K562 (cell line): ENCODE measurements at regions not wholly inside any gene's neighbourhood (a gene's known extent, or its start where the extent isn't known, plus 50 kb on each side); places are given as distances from the start of the nearest gene placed in this dataset.

ENCODE experiments used
- ATAC-seq: fragments of 200-7000 bp; cut with Tn5 transposase; 3 replicates; pipeline ENCODE4 v1.9.1; 2020; ENCODE audit warnings: moderate library complexity
- BruUV-seq: library from RNA; stranded (reverse); fragments of 400-500 nt; replicated peaks from 2 replicates; lab custom pipeline; 2021; lab: Mats Ljungman, UMichigan
- CTCF ChIA-PET: fragments of 300-600 bp; formaldehyde crosslinking; extraction: SDS; loops from one replicate; lab custom pipeline; 2021; ENCODE audit warnings: low intra/inter-chr PET ratio; lab: Yijun Ruan, JAX
- POLR2A ChIA-PET: fragments of 300-600, 350-650 bp; sonication (Branson Sonifier 250); formaldehyde crosslinking; extraction: SDS; loops from one replicate; lab custom pipeline; 2021; ENCODE audit warnings: antibody characterized with exemption, inconsistent platforms; lab: Yijun Ruan, JAX
- DNase-seq, 4 experiments: peaks; one replicate each; pipeline versions ENCODE4 v3.0.0 to v3.0.0-alpha.2; 2011 to 2018; ENCODE audit warnings: low spot score in 3 of 4, mixed read lengths in 3 of 4; ENCODE audit errors: extremely low read depth in 1 of 4
- FAIRE-seq: peaks from 2 replicates; lab custom pipeline; 2011; peaks lifted over from hg19 to GRCh38; lab: Jason Lieb, UNC
- H2AFZ ChIP-seq: 2 replicates; pipeline ENCODE4 v1.6.0; 2011; ENCODE audit warnings: low read depth, low read length, control low read depth, inconsistent platforms
- H3K27ac ChIP-seq: fragments of 200-600 bp; 3 replicates; pipeline ENCODE4 v1.8.0; 2011; ENCODE audit warnings: low read depth, mild to moderate bottlenecking, control low read depth, inconsistent platforms, low read length, moderate library complexity, mixed read lengths; ENCODE audit errors: extremely low read depth
- H3K27me3 ChIP-seq, 2 experiments: fragments of 300-600 bp in 1 of 2; 2 replicates in 1 of 2; 3 replicates in 1 of 2; pipeline versions ENCODE4 v1.6.0 to v1.8.0; 2011; ENCODE audit warnings: inconsistent platforms in 2 of 2, low read length in 2 of 2, mild to moderate bottlenecking in 1 of 2, mixed read lengths in 1 of 2, moderate library complexity in 1 of 2; ENCODE audit not compliant: control insufficient read depth in 2 of 2, insufficient read depth in 2 of 2
- H3K36me3 ChIP-seq: fragments of 300-600 bp; 3 replicates; pipeline ENCODE4 v1.8.0; 2011; ENCODE audit warnings: mild to moderate bottlenecking, low read length, inconsistent platforms; ENCODE audit not compliant: control insufficient read depth, insufficient read depth
- H3K4me1 ChIP-seq, 2 experiments: fragments of 200-600 bp in 1 of 2; replicated peaks in 1 of 2; 2 replicates in 1 of 2; 3 replicates in 1 of 2; pipeline versions ENCODE4 v1.5.1 to v1.8.0; 2011; ENCODE audit warnings: inconsistent platforms in 2 of 2, low read length in 2 of 2, mild to moderate bottlenecking in 1 of 2, mixed read lengths in 1 of 2, moderate library complexity in 1 of 2; ENCODE audit not compliant: control insufficient read depth in 2 of 2, insufficient read depth in 2 of 2
- H3K4me2 ChIP-seq: 2 replicates; pipeline ENCODE4 v1.6.1; 2011; ENCODE audit warnings: low read length, control low read depth, inconsistent platforms, mixed read lengths; ENCODE audit not compliant: insufficient read depth
- H3K4me3 ChIP-seq: fragments of 200-600 bp; sonication (generic), shearing (Covaris generic); 2 replicates; pipeline ENCODE4 v1.5.1; 2016; ENCODE audit warnings: control low read depth, inconsistent platforms
- H3K79me2 ChIP-seq: fragments of 200-600 bp; 3 replicates; pipeline ENCODE4 v1.8.0; 2011; ENCODE audit warnings: low read length, inconsistent platforms; ENCODE audit not compliant: control insufficient read depth, insufficient read depth
- H3K9ac ChIP-seq, 2 experiments: 2 replicates each; pipeline versions ENCODE4 v1.6.0 to v1.6.1; 2011; ENCODE audit warnings: low read depth in 2 of 2, low read length in 2 of 2, control low read depth in 1 of 2, inconsistent platforms in 1 of 2, mild to moderate bottlenecking in 1 of 2, mixed read lengths in 1 of 2; ENCODE audit not compliant: insufficient read depth in 1 of 2
- H3K9me1 ChIP-seq: one replicate; pipeline ENCODE4 v1.6.0; 2011; ENCODE audit warnings: inconsistent platforms, mild to moderate bottlenecking, low read length, moderate library complexity; ENCODE audit not compliant: control insufficient read depth, insufficient read depth
- H3K9me3 ChIP-seq: replicated peaks from 2 replicates; pipeline ENCODE4 v1.5.1; 2011; ENCODE audit warnings: low read depth, low read length, inconsistent platforms; ENCODE audit not compliant: control insufficient read depth, insufficient read depth
- H4K20me1 ChIP-seq: replicated peaks from 2 replicates; pipeline ENCODE4 v1.6.1; 2011; ENCODE audit warnings: low read length, inconsistent platforms, mixed read lengths; ENCODE audit not compliant: control insufficient read depth, insufficient read depth
- DACH1 ChIP-seq: fragments of 450-650 bp; IDR thresholded peaks from 2 replicates; pipeline ENCODE4 v1.6.1; 2018; ENCODE audit not compliant: partially characterized antibody
- GATA2 ChIP-seq: sonication (generic); formaldehyde crosslinking; IDR thresholded peaks from 2 replicates; pipeline ENCODE4 v1.4.0; 2020; ENCODE audit warnings: mild to moderate bottlenecking, missing genetic modification reagents
- HLTF ChIP-seq: fragments of 450-650 bp; IDR thresholded peaks from 2 replicates; pipeline ENCODE4 v1.6.1; 2016
- ILK ChIP-seq: fragments of 450-650 bp; IDR thresholded peaks from 2 replicates; pipeline ENCODE4 v1.6.1; 2016; ENCODE audit warnings: missing genetic modification characterization, low read depth, mild to moderate bottlenecking, missing compliant biosample characterization, moderate library complexity, borderline replicate concordance
- KLF13 ChIP-seq: fragments of 450-650 bp; IDR thresholded peaks from 2 replicates; pipeline ENCODE4 v1.6.1; 2016; ENCODE audit warnings: missing genetic modification characterization, low read depth, mild to moderate bottlenecking, missing compliant biosample characterization, moderate library complexity, borderline replicate concordance
- NEUROD1 ChIP-seq: fragments of 150-350 bp; IDR thresholded peaks from 2 replicates; pipeline ENCODE4 v1.6.1; 2014; ENCODE audit warnings: borderline replicate concordance, low read length, low read depth; ENCODE audit not compliant: partially characterized antibody
- PURB ChIP-seq: sonication (generic); formaldehyde crosslinking; IDR thresholded peaks from 2 replicates; pipeline ENCODE4 v1.9.0; 2021; ENCODE audit warnings: low read depth, mild to moderate bottlenecking, missing genetic modification reagents
- SAP30 ChIP-seq: fragments of 200-600 bp; sonication (generic); IDR thresholded peaks from 2 replicates; pipeline ENCODE4 v1.6.1; 2012; ENCODE audit warnings: borderline replicate concordance, low read depth, mild to moderate bottlenecking, moderate library complexity, low read length, control low read depth, inconsistent platforms; ENCODE audit not compliant: insufficient read depth, poor library complexity, severe bottlenecking
- SP1 ChIP-seq: sonication (generic); formaldehyde crosslinking; IDR thresholded peaks from 2 replicates; pipeline ENCODE4 v1.8.1; 2022; ENCODE audit warnings: mild to moderate bottlenecking, missing genetic modification reagents
- SREBF1 ChIP-seq: fragments of 150-350 bp; IDR thresholded peaks from 2 replicates; pipeline ENCODE4 v1.6.1; 2014; ENCODE audit warnings: antibody characterized with exemption, low read depth, low read length, borderline replicate concordance
- TARDBP ChIP-seq: fragments of 450-650 bp; IDR thresholded peaks from 2 replicates; pipeline ENCODE4 v1.6.1; 2016
- TGIF2 ChIP-seq: sonication (generic); formaldehyde crosslinking; IDR thresholded peaks from 2 replicates; pipeline ENCODE4 v1.8.1; 2022; ENCODE audit warnings: mild to moderate bottlenecking, missing genetic modification reagents, moderate library complexity
- WGBS: fragments of 100-300 bp; shearing (Covaris generic); methylation state at CpG from one replicate; pipeline ENCODE4 v1.1.6; 2016; ENCODE audit warnings: low coverage, mixed read lengths; ENCODE audit not compliant: insufficient coverage; ENCODE audit errors: missing lambda C conversion rate; 5-methylcytosine and 5-hydroxymethylcytosine counted together
- in situ Hi-C: fragments of 300-500 bp; cut with MboI; formaldehyde crosslinking; loops from 4 replicates; pipeline ENCODE4 v1.15.0; 2018; ENCODE audit warnings: inconsistent platforms, mixed read lengths
- intact Hi-C: fragments of 100-400 bp; cut with micrococcal nuclease; formaldehyde crosslinking; loops from 2 replicates; pipeline ENCODE4 v1.14.2; 2022
- TF ChIP-seq, protein P1 (sequence below): sonication (generic); formaldehyde crosslinking; IDR thresholded peaks from 2 replicates; pipeline ENCODE4 v1.8.1; 2023; ENCODE audit warnings: mild to moderate bottlenecking, missing genetic modification reagents, moderate library complexity
- TF ChIP-seq, protein P2 (sequence below): fragments of 250-450 bp; sonication (Bioruptor Pico); IDR thresholded peaks from 2 replicates; pipeline ENCODE4 v1.4.0; 2020
- TF ChIP-seq, protein P3 (sequence below): sonication (generic); formaldehyde crosslinking; IDR thresholded peaks from 2 replicates; pipeline ENCODE4 v1.8.0; 2022; ENCODE audit warnings: mild to moderate bottlenecking, missing genetic modification reagents

DNA sequence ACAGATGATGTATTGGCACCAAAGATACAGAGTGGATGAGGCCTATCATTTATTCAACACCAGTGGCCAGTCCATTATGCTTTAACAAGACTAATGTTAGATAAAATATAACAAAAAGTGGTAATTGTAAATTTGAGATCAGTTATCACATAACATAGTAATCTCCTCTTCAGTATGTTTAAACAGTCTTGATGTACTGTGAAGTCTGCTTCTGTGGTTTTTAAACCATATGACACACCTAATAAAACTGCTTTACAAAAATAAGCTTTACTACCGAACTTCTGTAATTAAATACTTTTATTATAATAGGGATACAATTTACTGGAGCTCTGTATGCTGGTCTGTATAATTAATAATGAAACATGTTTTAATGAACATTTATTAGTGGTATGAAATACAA lies 2156.1 kb upstream of the CELF4 start:
- Histone ChIP-seq H3K27ac (no peak overlapping the region), H2AFZ (no peak overlapping the region), H3K4me1 (no peaks in the 10 kb centered on the region), H4K20me1 (no peaks in the 10 kb centered on the region), H3K79me2 (no peaks in the 10 kb centered on the region), H3K4me3 (no peak overlapping the region), H3K9me3 (no peaks in the 10 kb centered on the region), H3K27me3 (no peaks in the 10 kb centered on the region), H3K4me2 (no peak overlapping the region), H3K9ac (no peak overlapping the region), H3K9me1 (no peaks in the 10 kb centered on the region), H3K36me3 (no peaks in the 10 kb centered on the region)
- no peak for ATAC-seq
- ChIA-PET CTCF (no interaction called here), POLR2A (no interaction called here)
- FAIRE-seq = no peak
- no peak for DNase-seq
- TF ChIP-seq PURB (CRISPR knock-in tag) (no peak), ILK (tag) (no peak), SP1 (CRISPR knock-in tag) (no peak), SREBF1 (no peak), TGIF2 (CRISPR knock-in tag) (no peak), DACH1 (no peak), NEUROD1 (no peak), GATA2 (no peak), KLF13 (tag) (no peak), SAP30 (no peak), TARDBP (no peak), HLTF (no peak)
- TF ChIP-seq, protein P1, sequence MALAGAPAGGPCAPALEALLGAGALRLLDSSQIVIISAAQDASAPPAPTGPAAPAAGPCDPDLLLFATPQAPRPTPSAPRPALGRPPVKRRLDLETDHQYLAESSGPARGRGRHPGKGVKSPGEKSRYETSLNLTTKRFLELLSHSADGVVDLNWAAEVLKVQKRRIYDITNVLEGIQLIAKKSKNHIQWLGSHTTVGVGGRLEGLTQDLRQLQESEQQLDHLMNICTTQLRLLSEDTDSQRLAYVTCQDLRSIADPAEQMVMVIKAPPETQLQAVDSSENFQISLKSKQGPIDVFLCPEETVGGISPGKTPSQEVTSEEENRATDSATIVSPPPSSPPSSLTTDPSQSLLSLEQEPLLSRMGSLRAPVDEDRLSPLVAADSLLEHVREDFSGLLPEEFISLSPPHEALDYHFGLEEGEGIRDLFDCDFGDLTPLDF (CRISPR knock-in tag) = no peak
- TF ChIP-seq, protein P2, sequence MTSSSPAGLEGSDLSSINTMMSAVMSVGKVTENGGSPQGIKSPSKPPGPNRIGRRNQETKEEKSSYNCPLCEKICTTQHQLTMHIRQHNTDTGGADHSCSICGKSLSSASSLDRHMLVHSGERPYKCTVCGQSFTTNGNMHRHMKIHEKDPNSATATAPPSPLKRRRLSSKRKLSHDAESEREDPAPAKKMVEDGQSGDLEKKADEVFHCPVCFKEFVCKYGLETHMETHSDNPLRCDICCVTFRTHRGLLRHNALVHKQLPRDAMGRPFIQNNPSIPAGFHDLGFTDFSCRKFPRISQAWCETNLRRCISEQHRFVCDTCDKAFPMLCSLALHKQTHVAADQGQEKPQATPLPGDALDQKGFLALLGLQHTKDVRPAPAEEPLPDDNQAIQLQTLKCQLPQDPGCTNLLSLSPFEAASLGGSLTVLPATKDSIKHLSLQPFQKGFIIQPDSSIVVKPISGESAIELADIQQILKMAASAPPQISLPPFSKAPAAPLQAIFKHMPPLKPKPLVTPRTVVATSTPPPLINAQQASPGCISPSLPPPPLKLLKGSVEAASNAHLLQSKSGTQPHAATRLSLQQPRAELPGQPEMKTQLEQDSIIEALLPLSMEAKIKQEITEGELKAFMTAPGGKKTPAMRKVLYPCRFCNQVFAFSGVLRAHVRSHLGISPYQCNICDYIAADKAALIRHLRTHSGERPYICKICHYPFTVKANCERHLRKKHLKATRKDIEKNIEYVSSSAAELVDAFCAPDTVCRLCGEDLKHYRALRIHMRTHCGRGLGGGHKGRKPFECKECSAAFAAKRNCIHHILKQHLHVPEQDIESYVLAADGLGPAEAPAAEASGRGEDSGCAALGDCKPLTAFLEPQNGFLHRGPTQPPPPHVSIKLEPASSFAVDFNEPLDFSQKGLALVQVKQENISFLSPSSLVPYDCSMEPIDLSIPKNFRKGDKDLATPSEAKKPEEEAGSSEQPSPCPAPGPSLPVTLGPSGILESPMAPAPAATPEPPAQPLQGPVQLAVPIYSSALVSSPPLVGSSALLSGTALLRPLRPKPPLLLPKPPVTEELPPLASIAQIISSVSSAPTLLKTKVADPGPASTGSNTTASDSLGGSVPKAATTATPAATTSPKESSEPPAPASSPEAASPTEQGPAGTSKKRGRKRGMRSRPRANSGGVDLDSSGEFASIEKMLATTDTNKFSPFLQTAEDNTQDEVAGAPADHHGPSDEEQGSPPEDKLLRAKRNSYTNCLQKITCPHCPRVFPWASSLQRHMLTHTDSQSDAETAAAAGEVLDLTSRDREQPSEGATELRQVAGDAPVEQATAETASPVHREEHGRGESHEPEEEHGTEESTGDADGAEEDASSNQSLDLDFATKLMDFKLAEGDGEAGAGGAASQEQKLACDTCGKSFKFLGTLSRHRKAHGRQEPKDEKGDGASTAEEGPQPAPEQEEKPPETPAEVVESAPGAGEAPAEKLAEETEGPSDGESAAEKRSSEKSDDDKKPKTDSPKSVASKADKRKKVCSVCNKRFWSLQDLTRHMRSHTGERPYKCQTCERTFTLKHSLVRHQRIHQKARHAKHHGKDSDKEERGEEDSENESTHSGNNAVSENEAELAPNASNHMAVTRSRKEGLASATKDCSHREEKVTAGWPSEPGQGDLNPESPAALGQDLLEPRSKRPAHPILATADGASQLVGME (CRISPR knock-in tag) = no peak
- TF ChIP-seq, protein P3, sequence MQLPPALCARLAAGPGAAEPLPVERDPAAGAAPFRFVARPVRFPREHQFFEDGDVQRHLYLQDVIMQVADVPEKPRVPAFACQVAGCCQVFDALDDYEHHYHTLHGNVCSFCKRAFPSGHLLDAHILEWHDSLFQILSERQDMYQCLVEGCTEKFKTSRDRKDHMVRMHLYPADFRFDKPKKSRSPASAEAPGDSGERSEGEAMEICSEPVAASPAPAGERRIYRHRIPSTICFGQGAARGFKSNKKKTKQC (CRISPR knock-in tag) = no peak
- 0% methylated on average over 1 of the region's 1 CpG for WGBS
- in situ Hi-C loops (no loop called here), intact Hi-C loops (no loop called here)
- BruUV-seq = no TSS peak
